Thoracic aorta (tissue), 2 donors: ENCODE measurements at regions not wholly inside any gene's neighbourhood (a gene's known extent, or its start where the extent isn't known, plus 50 kb on each side); places are given as distances from the start of the nearest gene placed in this dataset.

Experiments
- ATAC-seq: fragments of 150-250 bp; one replicate; pipeline ENCODE4 v1.8.0; 2017; ENCODE audit warnings: low read depth; ENCODE audit not compliant: insufficient number of reproducible peaks, low FRiP score
- DNase-seq: peaks from one replicate; pipeline ENCODE4 v3.0.0-alpha.2; 2020; ENCODE audit warnings: low spot score
- H3K27ac ChIP-seq, 2 donors: fragments of 200-600 bp; sonication (generic); 1 replicate in 1 of 2; 2 replicates in 1 of 2; pipeline ENCODE4 v1.5.1; 2016; ENCODE audit warnings: mild to moderate bottlenecking in 2 of 2, moderate library complexity in 2 of 2
- H3K27me3 ChIP-seq: fragments of 200-600 bp; sonication (generic); replicated peaks from 2 replicates; pipeline ENCODE4 v1.6.0; 2016; ENCODE audit warnings: mild to moderate bottlenecking; ENCODE audit not compliant: insufficient read depth
- H3K36me3 ChIP-seq: fragments of 200-600 bp; sonication (generic); one replicate; pipeline ENCODE4 v1.5.1; 2016
- H3K4me1 ChIP-seq, 2 donors: fragments of 200-600 bp; sonication (generic); 1 replicate in 1 of 2; 2 replicates in 1 of 2; pipeline versions ENCODE4 v1.5.1 to v1.6.0; 2016; ENCODE audit warnings: low read depth in 2 of 2, mild to moderate bottlenecking in 1 of 2; ENCODE audit not compliant: control insufficient read depth in 1 of 2
- H3K4me3 ChIP-seq: fragments of 200-600 bp; sonication (generic); 2 replicates; pipeline ENCODE4 v1.5.1; 2016; ENCODE audit warnings: mild to moderate bottlenecking
- H3K9me3 ChIP-seq: fragments of 200-600 bp; sonication (generic); 2 replicates; pipeline ENCODE4 v1.5.1; 2016
- CTCF ChIP-seq: fragments of 200-600 bp; sonication (generic); IDR thresholded peaks from one replicate; pipeline ENCODE4 v1.5.1; 2019; ENCODE audit warnings: antibody characterized with exemption

GRCh38 chr7:124196519-124196918, 163.7 kb upstream of the TMEM229A start:
- ATAC-seq, result no peak
- Histone ChIP-seq H3K27me3 (no peaks in the 10 kb centered on the region), H3K27ac (no peak overlapping the region), H3K36me3 (no peaks in the 10 kb centered on the region), H3K9me3 (no peaks in the 10 kb centered on the region), H3K4me3 (no peak overlapping the region), H3K4me1 (no peaks in the 10 kb centered on the region)
- TF ChIP-seq CTCF, result no peak
- no peak for DNase-seq

- no peak overlapping the region for H3K4me3 ChIP-seq
- H3K36me3 ChIP-seq, result no peaks in the 10 kb centered on the region
- ATAC-seq, result no peak
- H3K4me1 ChIP-seq, result no peaks in the 10 kb centered on the region
- H3K27ac ChIP-seq, result no peak overlapping the region
- no peak for DNase-seq
- H3K9me3 ChIP-seq, result no peaks in the 10 kb centered on the region
- TF ChIP-seq CTCF, result no peak
- no peaks in the 10 kb centered on the region for H3K27me3 ChIP-seq
Measured at GRCh38 chr7:124192885-124193284, 160.0 kb upstream of the TMEM229A start.

DNA sequence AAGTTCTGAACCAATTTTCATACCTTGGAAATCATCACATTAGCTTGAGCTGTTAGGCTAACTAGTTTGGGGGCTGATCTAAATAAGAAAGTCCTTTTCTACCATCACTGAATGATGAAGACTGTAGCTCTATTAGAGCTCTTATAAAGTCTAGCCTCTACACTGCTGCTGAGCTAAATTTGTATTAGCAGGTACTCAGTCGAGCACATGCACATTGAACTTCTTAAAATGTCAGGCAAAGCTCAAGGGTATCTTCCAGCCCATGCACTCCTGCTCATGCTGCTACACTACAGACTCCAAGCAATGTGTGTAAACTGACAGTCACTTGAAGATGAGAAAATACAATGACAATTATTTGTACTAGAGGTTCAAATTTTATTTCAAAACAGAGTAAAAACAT, 158.8 kb upstream of the TMEM229A start:
- no peaks in the 10 kb centered on the region for H3K4me1 ChIP-seq
- no peaks in the 10 kb centered on the region for H3K9me3 ChIP-seq
- DNase-seq, result no peak
- no peaks in the 10 kb centered on the region for H3K36me3 ChIP-seq
- no peak overlapping the region for H3K4me3 ChIP-seq
- no peak for TF ChIP-seq CTCF
- H3K27me3 ChIP-seq, result no peaks in the 10 kb centered on the region
- no peak overlapping the region for H3K27ac ChIP-seq
- ATAC-seq, result no peak

GRCh38 chr7:124191030-124191429, 158.2 kb upstream of the TMEM229A start:
- Histone ChIP-seq H3K9me3 (no peaks in the 10 kb centered on the region), H3K4me3 (no peak overlapping the region), H3K36me3 (no peaks in the 10 kb centered on the region), H3K27me3 (no peaks in the 10 kb centered on the region), H3K4me1 (no peaks in the 10 kb centered on the region), H3K27ac (no peak overlapping the region)
- no peak for ATAC-seq
- no peak for TF ChIP-seq CTCF
- DNase-seq, result no peak

DNA sequence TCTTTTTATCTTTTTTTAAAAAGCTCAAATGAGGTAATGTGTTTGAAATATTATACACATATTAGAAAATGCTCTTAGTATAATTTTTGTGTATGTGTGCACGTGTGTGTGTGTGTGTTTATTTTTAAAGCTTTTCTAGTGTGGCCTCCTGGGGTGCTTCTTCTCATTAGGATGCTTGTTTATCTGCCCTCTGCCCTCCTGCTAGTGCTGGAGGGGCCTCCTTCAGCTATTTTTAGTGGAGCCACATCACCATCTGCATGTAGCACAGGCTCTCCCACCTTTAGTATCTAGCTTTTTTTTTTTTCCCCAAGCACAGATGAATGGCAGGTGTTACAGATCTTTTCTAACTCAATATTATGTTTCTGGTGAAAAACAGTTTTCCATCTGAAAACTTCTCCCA, 155.7 kb upstream of the TMEM229A start:
- DNase-seq (no peak), ATAC-seq (no peak)
- no peak overlapping the region for H3K27ac ChIP-seq
- no peaks in the 10 kb centered on the region for H3K4me1 ChIP-seq
- H3K36me3 ChIP-seq, result no peaks in the 10 kb centered on the region
- no peaks in the 10 kb centered on the region for H3K27me3 ChIP-seq
- no peak overlapping the region for H3K4me3 ChIP-seq
- TF ChIP-seq CTCF, result no peak
- H3K9me3 ChIP-seq, result no peaks in the 10 kb centered on the region
